ENCODE measurements at regions not wholly inside any gene's neighbourhood (a gene's known extent, or its start where the extent isn't known, plus 50 kb on each side); places are given as distances from the start of the nearest gene placed in this dataset.

DNA sequence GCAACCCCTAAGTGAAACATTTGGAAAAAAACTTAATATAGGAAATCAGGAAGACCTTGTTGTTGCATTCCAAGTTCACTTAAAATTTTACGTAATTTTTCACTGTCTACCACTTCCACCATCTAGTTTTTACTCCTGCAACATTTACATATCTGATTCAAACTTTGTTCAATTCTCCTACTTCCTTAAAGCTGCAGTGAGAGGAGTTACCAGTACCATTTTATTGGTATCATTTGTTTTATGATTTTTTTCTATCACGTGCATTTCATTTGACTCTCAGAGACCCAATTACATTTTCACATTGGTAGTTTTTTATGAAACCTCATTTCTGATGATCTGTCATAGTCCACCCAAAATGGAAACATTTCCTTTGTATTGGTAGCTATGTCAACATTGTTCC, 284.9 kb upstream of the MDFIC2 start:
- WGBS, 2 donors (ENCODE audit: extremely low coverage in 2 of 2, insufficient read length in 2 of 2, insufficient replicate concordance in 1 of 2), result no CpG with 5 or more reads among the region's 2 CpGs

DNA sequence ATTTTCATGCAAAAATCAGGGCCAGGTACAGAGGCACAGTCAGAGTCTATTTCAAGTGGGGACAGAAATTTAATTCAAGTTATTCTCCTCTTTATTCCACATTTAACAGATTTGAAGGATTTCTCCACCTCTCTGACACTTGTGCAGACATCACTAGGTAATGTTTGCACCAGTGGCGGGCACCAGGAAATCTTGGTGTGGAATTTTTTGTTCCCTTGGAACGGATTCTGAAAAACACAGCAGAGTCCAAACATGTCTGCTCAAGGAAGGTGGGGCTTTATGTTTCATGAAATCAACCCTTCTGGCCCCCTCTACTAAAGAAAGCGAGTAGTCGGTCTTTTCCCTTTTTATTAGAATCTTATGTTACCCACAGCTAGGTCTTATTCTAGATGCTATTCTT, 271.2 kb upstream of the MDFIC2 start:
- Histone ChIP-seq H2BK15ac (ENCODE audit: low read length) (no peak overlapping the region), H3K36me3 (replicated peaks in 1 of 2; ENCODE audit: control insufficient read depth in 2 of 2, insufficient read depth in 2 of 2, low read length in 2 of 2) (no peaks in the 10 kb centered on the region), H3K4me3 (ENCODE audit: low read length in 2 of 2) (no peak overlapping the region), H3K27ac (replicated peaks; ENCODE audit: low read length) (no peak overlapping the region), H3K23ac (ENCODE audit: low read depth, low read length, poor library complexity) (no peak overlapping the region), H3K4me1 (ENCODE audit: control insufficient read depth in 2 of 2, insufficient read depth in 1 of 2, low read depth in 1 of 2, low read length in 2 of 2) (no peaks in the 10 kb centered on the region), H3K4ac (ENCODE audit: low read length) (no peak overlapping the region), H4K91ac (ENCODE audit: low read depth, low read length, poor library complexity) (no peak overlapping the region), H3K18ac (ENCODE audit: low read length) (no peak overlapping the region), H3K9me3 (replicated peaks in 1 of 2; ENCODE audit: control insufficient read depth in 2 of 2, insufficient read depth in 1 of 2, low read depth in 1 of 2, low read length in 2 of 2) (no peaks in the 10 kb centered on the region), H2BK12ac (ENCODE audit: low read length) (no peak overlapping the region), H3K9ac (ENCODE audit: low read depth, low read length, poor library complexity) (no peak overlapping the region), H2BK5ac (ENCODE audit: low read length) (no peak overlapping the region), H2BK120ac (ENCODE audit: low read depth, low read length) (no peak overlapping the region), H3K4me2 (ENCODE audit: insufficient read depth, low read length, poor library complexity, severe bottlenecking) (no peak overlapping the region), H3K14ac (ENCODE audit: low read length) (no peak overlapping the region), H3K27me3 (ENCODE audit: control insufficient read depth in 3 of 3, insufficient read depth in 3 of 3, low read depth in 1 of 3, low read length in 3 of 3) (no peaks in the 10 kb centered on the region), H2AFZ (ENCODE audit: low read length) (peak overlapping the region; percentile 59), H3K79me1 (ENCODE audit: low read depth, low read length) (no peaks in the 10 kb centered on the region), H4K8ac (ENCODE audit: low read depth, low read length) (no peak overlapping the region), H2AK5ac (ENCODE audit: low read depth, low read length) (no peak overlapping the region)
- WGBS, 2 donors (ENCODE audit: extremely low coverage in 2 of 2, insufficient read length in 2 of 2, insufficient replicate concordance in 1 of 2), result no CpG with 5 or more reads among the region's 4 CpGs
- DNase-seq (ENCODE audit: low spot score), result no peak

More for the DNA sequence above, 284.9 kb upstream of the MDFIC2 start:
- no peak overlapping the region for H4K91ac ChIP-seq (ENCODE audit: low read depth, low read length, poor library complexity)
- no peaks in the 10 kb centered on the region for H3K4me1 ChIP-seq (ENCODE audit: control insufficient read depth in 2 of 2, insufficient read depth in 1 of 2, low read depth in 1 of 2, low read length in 2 of 2)
- H4K8ac ChIP-seq (ENCODE audit: low read depth, low read length), result no peak overlapping the region
- H2BK120ac ChIP-seq (ENCODE audit: low read depth, low read length), result no peak overlapping the region
- H3K36me3 ChIP-seq (replicated peaks in 1 of 2; ENCODE audit: control insufficient read depth in 2 of 2, insufficient read depth in 2 of 2, low read length in 2 of 2), result no peaks in the 10 kb centered on the region
- H3K9me3 ChIP-seq (replicated peaks in 1 of 2; ENCODE audit: control insufficient read depth in 2 of 2, insufficient read depth in 1 of 2, low read depth in 1 of 2, low read length in 2 of 2), result no peaks in the 10 kb centered on the region
- H3K4me2 ChIP-seq (ENCODE audit: insufficient read depth, low read length, poor library complexity, severe bottlenecking), result no peak overlapping the region
- no peak overlapping the region for H2BK15ac ChIP-seq (ENCODE audit: low read length)
- no peak for DNase-seq (ENCODE audit: low spot score)
- no peak overlapping the region for H3K14ac ChIP-seq (ENCODE audit: low read length)
- H3K9ac ChIP-seq (ENCODE audit: low read depth, low read length, poor library complexity), result no peak overlapping the region
- H2BK12ac ChIP-seq (ENCODE audit: low read length), result no peak overlapping the region
- no peak overlapping the region for H2AK5ac ChIP-seq (ENCODE audit: low read depth, low read length)
- no peaks in the 10 kb centered on the region for H3K79me1 ChIP-seq (ENCODE audit: low read depth, low read length)
- no peaks in the 10 kb centered on the region for H3K27me3 ChIP-seq (ENCODE audit: control insufficient read depth in 3 of 3, insufficient read depth in 3 of 3, low read depth in 1 of 3, low read length in 3 of 3)
- H3K4ac ChIP-seq (ENCODE audit: low read length), result no peak overlapping the region
- H3K4me3 ChIP-seq (ENCODE audit: low read length in 2 of 2), result no peak overlapping the region
- no peak overlapping the region for H3K23ac ChIP-seq (ENCODE audit: low read depth, low read length, poor library complexity)
- H2BK5ac ChIP-seq (ENCODE audit: low read length), result no peak overlapping the region
- no peak overlapping the region for H2AFZ ChIP-seq (ENCODE audit: low read length)
- no peak overlapping the region for H3K18ac ChIP-seq (ENCODE audit: low read length)
- no peak overlapping the region for H3K27ac ChIP-seq (replicated peaks; ENCODE audit: low read length)

DNA sequence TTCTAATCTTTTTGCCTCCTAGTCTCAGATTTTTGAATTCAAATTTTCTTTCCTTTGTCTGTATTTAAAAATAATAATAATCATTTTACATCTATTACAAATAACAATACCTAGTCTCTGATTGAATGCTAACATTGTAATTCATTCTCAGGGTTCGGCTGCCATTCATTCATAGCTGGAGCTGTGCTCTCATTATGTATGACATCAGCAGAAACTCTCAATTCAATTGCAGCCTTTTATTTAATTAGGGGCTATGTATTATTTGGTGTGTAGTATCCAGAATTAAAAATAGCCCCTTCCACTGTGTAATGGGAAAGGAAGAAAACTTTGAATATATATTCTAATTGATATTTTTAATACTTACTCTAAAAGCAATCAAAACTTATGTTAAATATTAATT, 270.4 kb upstream of the MDFIC2 start:
- no peak overlapping the region for H3K4me3 ChIP-seq (ENCODE audit: low read length in 2 of 2)
- H3K9ac ChIP-seq (ENCODE audit: low read depth, low read length, poor library complexity), result no peak overlapping the region
- no peak for DNase-seq (ENCODE audit: low spot score)
- no peak overlapping the region for H2AK5ac ChIP-seq (ENCODE audit: low read depth, low read length)
- no peak overlapping the region for H2BK120ac ChIP-seq (ENCODE audit: low read depth, low read length)
- no peak overlapping the region for H2BK12ac ChIP-seq (ENCODE audit: low read length)
- no peak overlapping the region for H3K23ac ChIP-seq (ENCODE audit: low read depth, low read length, poor library complexity)
- no peaks in the 10 kb centered on the region for H3K27me3 ChIP-seq (ENCODE audit: control insufficient read depth in 3 of 3, insufficient read depth in 3 of 3, low read depth in 1 of 3, low read length in 3 of 3)
- no peak overlapping the region for H3K4me2 ChIP-seq (ENCODE audit: insufficient read depth, low read length, poor library complexity, severe bottlenecking)
- no peak overlapping the region for H4K8ac ChIP-seq (ENCODE audit: low read depth, low read length)
- no peaks in the 10 kb centered on the region for H3K4me1 ChIP-seq (ENCODE audit: control insufficient read depth in 2 of 2, insufficient read depth in 1 of 2, low read depth in 1 of 2, low read length in 2 of 2)
- H3K79me1 ChIP-seq (ENCODE audit: low read depth, low read length), result no peaks in the 10 kb centered on the region
- no peak overlapping the region for H3K4ac ChIP-seq (ENCODE audit: low read length)
- H3K9me3 ChIP-seq (replicated peaks in 1 of 2; ENCODE audit: control insufficient read depth in 2 of 2, insufficient read depth in 1 of 2, low read depth in 1 of 2, low read length in 2 of 2), result no peaks in the 10 kb centered on the region
- no CpG with 5 or more reads among the region's 1 CpG for WGBS, 2 donors (ENCODE audit: extremely low coverage in 2 of 2, insufficient read length in 2 of 2, insufficient replicate concordance in 1 of 2)
- no peak overlapping the region for H2BK5ac ChIP-seq (ENCODE audit: low read length)
- no peak overlapping the region for H2AFZ ChIP-seq (ENCODE audit: low read length)
- H4K91ac ChIP-seq (ENCODE audit: low read depth, low read length, poor library complexity), result no peak overlapping the region
- no peak overlapping the region for H3K14ac ChIP-seq (ENCODE audit: low read length)
- H3K27ac ChIP-seq (replicated peaks; ENCODE audit: low read length), result no peak overlapping the region
- no peak overlapping the region for H2BK15ac ChIP-seq (ENCODE audit: low read length)
- no peaks in the 10 kb centered on the region for H3K36me3 ChIP-seq (replicated peaks in 1 of 2; ENCODE audit: control insufficient read depth in 2 of 2, insufficient read depth in 2 of 2, low read length in 2 of 2)
- H3K18ac ChIP-seq (ENCODE audit: low read length), result no peak overlapping the region

DNA sequence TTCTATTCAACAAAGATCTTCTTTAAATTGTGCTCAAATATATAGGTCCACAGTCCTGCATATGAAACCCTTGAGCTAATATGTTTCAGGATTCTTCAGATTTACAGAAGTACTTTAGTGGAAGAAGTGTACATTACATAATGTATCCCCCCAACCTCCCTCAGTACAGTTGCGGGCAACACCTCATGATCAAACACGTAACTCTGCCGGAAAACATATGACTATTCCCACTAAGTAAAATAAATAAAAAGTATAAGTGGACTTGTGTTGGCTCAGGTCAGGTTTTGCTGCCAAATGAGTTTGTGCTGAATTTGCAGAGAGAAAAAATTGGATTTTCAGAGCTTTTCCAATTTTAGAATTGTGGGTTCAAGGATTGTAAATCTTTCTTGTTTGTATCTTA, 267.6 kb upstream of the MDFIC2 start:
- Histone ChIP-seq H3K4me3 (ENCODE audit: low read length in 2 of 2) (no peak overlapping the region), H3K36me3 (replicated peaks in 1 of 2; ENCODE audit: control insufficient read depth in 2 of 2, insufficient read depth in 2 of 2, low read length in 2 of 2) (no peaks in the 10 kb centered on the region), H3K23ac (ENCODE audit: low read depth, low read length, poor library complexity) (no peak overlapping the region), H2BK120ac (ENCODE audit: low read depth, low read length) (no peak overlapping the region), H2BK12ac (ENCODE audit: low read length) (no peak overlapping the region), H3K4me2 (ENCODE audit: insufficient read depth, low read length, poor library complexity, severe bottlenecking) (no peak overlapping the region), H4K91ac (ENCODE audit: low read depth, low read length, poor library complexity) (no peak overlapping the region), H2AFZ (ENCODE audit: low read length) (no peak overlapping the region), H3K4ac (ENCODE audit: low read length) (no peak overlapping the region), H2BK5ac (ENCODE audit: low read length) (no peak overlapping the region), H3K9me3 (replicated peaks in 1 of 2; ENCODE audit: control insufficient read depth in 2 of 2, insufficient read depth in 1 of 2, low read depth in 1 of 2, low read length in 2 of 2) (no peaks in the 10 kb centered on the region), H3K9ac (ENCODE audit: low read depth, low read length, poor library complexity) (no peak overlapping the region), H2AK5ac (ENCODE audit: low read depth, low read length) (no peak overlapping the region), H3K79me1 (ENCODE audit: low read depth, low read length) (no peaks in the 10 kb centered on the region), H3K27ac (replicated peaks; ENCODE audit: low read length) (no peak overlapping the region), H3K27me3 (ENCODE audit: control insufficient read depth in 3 of 3, insufficient read depth in 3 of 3, low read depth in 1 of 3, low read length in 3 of 3) (no peaks in the 10 kb centered on the region), H3K4me1 (ENCODE audit: control insufficient read depth in 2 of 2, insufficient read depth in 1 of 2, low read depth in 1 of 2, low read length in 2 of 2) (no peaks in the 10 kb centered on the region), H2BK15ac (ENCODE audit: low read length) (no peak overlapping the region), H3K14ac (ENCODE audit: low read length) (no peak overlapping the region), H4K8ac (ENCODE audit: low read depth, low read length) (no peak overlapping the region), H3K18ac (ENCODE audit: low read length) (no peak overlapping the region)
- no CpG with 5 or more reads among the region's 3 CpGs for WGBS, 2 donors (ENCODE audit: extremely low coverage in 2 of 2, insufficient read length in 2 of 2, insufficient replicate concordance in 1 of 2)
- DNase-seq (ENCODE audit: low spot score), result no peak
